WTC11 (cell line): ENCODE measurements at regions not wholly inside any gene's neighbourhood (a gene's known extent, or its start where the extent isn't known, plus 50 kb on each side); places are given as distances from the start of the nearest gene placed in this dataset.

Source experiments
- ATAC-seq: fragments of 200-7000 bp; cut with Tn5 transposase; 2 replicates; pipeline ENCODE4 v1.10.0; 2021; ENCODE audit warnings: mild to moderate bottlenecking, moderate library complexity
- CTCF ChIA-PET: fragments of 300-600 bp; sonication (Branson Sonifier 250); formaldehyde crosslinking; loops from one replicate; lab custom pipeline; 2021; ENCODE audit warnings: antibody characterized with exemption; lab: Charles Lee
- POLR2A ChIA-PET: fragments of 350-600 bp; sonication (Branson Sonifier 250); formaldehyde crosslinking; loops from one replicate; lab custom pipeline; 2021; ENCODE audit warnings: antibody characterized with exemption; lab: Charles Lee
- DNase-seq: peaks from one replicate; pipeline ENCODE4 v3.0.0; 2021; ENCODE audit warnings: low spot score
- H3K27ac Mint-ChIP-seq: 2 replicates; pipeline ENCODE4 v1.8.0; 2021; ENCODE audit warnings: mixed read lengths
- H3K27me3 Mint-ChIP-seq: 2 replicates; pipeline ENCODE4 v1.8.0; 2021; ENCODE audit warnings: low read depth, mild to moderate bottlenecking, moderate library complexity, mixed read lengths
- H3K36me3 Mint-ChIP-seq: 2 replicates; pipeline ENCODE4 v1.8.0; 2021; ENCODE audit warnings: mixed read lengths
- H3K4me1 Mint-ChIP-seq: 2 replicates; pipeline ENCODE4 v1.8.0; 2022; ENCODE audit warnings: mixed read lengths
- H3K4me3 Mint-ChIP-seq: 2 replicates; pipeline ENCODE4 v1.8.0; 2021; ENCODE audit warnings: mild to moderate bottlenecking, moderate library complexity, mixed read lengths
- H3K9me3 Mint-ChIP-seq: 2 replicates; pipeline ENCODE4 v1.8.0; 2021; ENCODE audit warnings: mixed read lengths
- CBFB ChIP-seq: sonication (generic); formaldehyde crosslinking; IDR thresholded peaks from 2 replicates; pipeline ENCODE4 v1.8.1; 2022; ENCODE audit warnings: mild to moderate bottlenecking, low read depth, missing genetic modification reagents
- CDX4 ChIP-seq: fragments of 250-450 bp; sonication (Bioruptor Pico); IDR thresholded peaks from 2 replicates; pipeline ENCODE4 v1.9.0; 2021; ENCODE audit warnings: moderate library complexity, mild to moderate bottlenecking, inconsistent platforms, borderline replicate concordance
- E2F1 ChIP-seq: sonication (generic); formaldehyde crosslinking; IDR thresholded peaks from 2 replicates; pipeline ENCODE4 v1.8.0; 2022; ENCODE audit warnings: mild to moderate bottlenecking, missing genetic modification reagents
- ELF4 ChIP-seq: sonication (generic); formaldehyde crosslinking; IDR thresholded peaks from 2 replicates; pipeline ENCODE4 v1.8.1; 2022; ENCODE audit warnings: low read depth, mild to moderate bottlenecking, moderate library complexity, missing genetic modification reagents
- GTF2I ChIP-seq: fragments of 250-450 bp; sonication (Bioruptor Pico); conservative IDR thresholded peaks from 2 replicates; pipeline ENCODE4 v1.4.0; 2021; ENCODE audit warnings: mild to moderate bottlenecking
- KAT7 ChIP-seq: sonication (generic); formaldehyde crosslinking; IDR thresholded peaks from 2 replicates; pipeline ENCODE4 v1.8.1; 2023; ENCODE audit warnings: missing genetic modification reagents, mild to moderate bottlenecking, borderline replicate concordance
- MXD4 ChIP-seq: fragments of 250-450 bp; sonication (Bioruptor Pico); IDR thresholded peaks from 2 replicates; pipeline ENCODE4 v1.8.0; 2021; ENCODE audit warnings: mild to moderate bottlenecking, moderate library complexity, borderline replicate concordance
- NFYB ChIP-seq: sonication (generic); formaldehyde crosslinking; conservative IDR thresholded peaks from 2 replicates; pipeline ENCODE4 v1.8.0; 2022; ENCODE audit warnings: low read depth, missing genetic modification reagents
- NR1H2 ChIP-seq: sonication (generic); formaldehyde crosslinking; IDR thresholded peaks from 2 replicates; pipeline ENCODE4 v1.9.0; 2021; ENCODE audit warnings: mild to moderate bottlenecking, moderate library complexity, missing genetic modification reagents
- RELA ChIP-seq: sonication (generic); formaldehyde crosslinking; IDR thresholded peaks from 2 replicates; pipeline ENCODE4 v1.8.1; 2022; ENCODE audit warnings: missing genetic modification reagents, mild to moderate bottlenecking, borderline replicate concordance
- SMAD4 ChIP-seq: sonication (generic); formaldehyde crosslinking; IDR thresholded peaks from 2 replicates; pipeline ENCODE4 v1.8.0; 2022; ENCODE audit warnings: mild to moderate bottlenecking, missing genetic modification reagents
- TCF7 ChIP-seq: sonication (generic); formaldehyde crosslinking; IDR thresholded peaks from 2 replicates; pipeline ENCODE4 v1.8.0; 2022; ENCODE audit warnings: mild to moderate bottlenecking, low read depth, missing genetic modification reagents, moderate library complexity
- USF1 ChIP-seq: sonication (generic); formaldehyde crosslinking; IDR thresholded peaks from 2 replicates; pipeline ENCODE4 v1.8.0; 2022; ENCODE audit warnings: mild to moderate bottlenecking, missing genetic modification reagents
- ZBTB43 ChIP-seq: sonication (generic); formaldehyde crosslinking; IDR thresholded peaks from 2 replicates; pipeline ENCODE4 v1.8.1; 2023; ENCODE audit warnings: mild to moderate bottlenecking, missing genetic modification reagents
- ZNF671 ChIP-seq: fragments of 250-450 bp; sonication (Bioruptor Pico); IDR thresholded peaks from 2 replicates; pipeline ENCODE4 v1.8.0; 2021; ENCODE audit warnings: mild to moderate bottlenecking
- TF ChIP-seq, protein P1 (sequence below): sonication (generic); formaldehyde crosslinking; IDR thresholded peaks from 2 replicates; pipeline ENCODE4 v1.8.1; 2022; ENCODE audit warnings: mild to moderate bottlenecking, missing genetic modification reagents, moderate library complexity, borderline replicate concordance
- TF ChIP-seq, protein P2 (sequence below): sonication (generic); formaldehyde crosslinking; IDR thresholded peaks from 2 replicates; pipeline ENCODE4 v1.8.1; 2022; ENCODE audit warnings: missing genetic modification reagents, borderline replicate concordance
- TF ChIP-seq, protein P3 (sequence below): sonication (generic); formaldehyde crosslinking; IDR thresholded peaks from 2 replicates; pipeline ENCODE4 v1.8.1; 2023; ENCODE audit warnings: mild to moderate bottlenecking, missing genetic modification reagents, borderline replicate concordance

GRCh38 chr10:3548702-3549101 is 236.3 kb downstream of the KLF6 start:
- H3K4me1 Mint-ChIP-seq: peaks cover 3% of the 10 kb centered on the region; the same call in 1 of the 2 replicates
- no peak overlapping the region for H3K27ac Mint-ChIP-seq
- DNase-seq (no peak), ATAC-seq (no peak)
- no peaks in the 10 kb centered on the region for H3K27me3 Mint-ChIP-seq
- no peak overlapping the region for H3K4me3 Mint-ChIP-seq
- CTCF ChIA-PET: no interaction called here
- TF ChIP-seq MXD4 (CRISPR knock-in tag): no peak
- TF ChIP-seq, protein P1, sequence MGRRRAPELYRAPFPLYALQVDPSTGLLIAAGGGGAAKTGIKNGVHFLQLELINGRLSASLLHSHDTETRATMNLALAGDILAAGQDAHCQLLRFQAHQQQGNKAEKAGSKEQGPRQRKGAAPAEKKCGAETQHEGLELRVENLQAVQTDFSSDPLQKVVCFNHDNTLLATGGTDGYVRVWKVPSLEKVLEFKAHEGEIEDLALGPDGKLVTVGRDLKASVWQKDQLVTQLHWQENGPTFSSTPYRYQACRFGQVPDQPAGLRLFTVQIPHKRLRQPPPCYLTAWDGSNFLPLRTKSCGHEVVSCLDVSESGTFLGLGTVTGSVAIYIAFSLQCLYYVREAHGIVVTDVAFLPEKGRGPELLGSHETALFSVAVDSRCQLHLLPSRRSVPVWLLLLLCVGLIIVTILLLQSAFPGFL (CRISPR knock-in tag): no peak
- no peak for TF ChIP-seq TCF7 (CRISPR knock-in tag)
- no peak for TF ChIP-seq USF1 (CRISPR knock-in tag)
- TF ChIP-seq, protein P2, sequence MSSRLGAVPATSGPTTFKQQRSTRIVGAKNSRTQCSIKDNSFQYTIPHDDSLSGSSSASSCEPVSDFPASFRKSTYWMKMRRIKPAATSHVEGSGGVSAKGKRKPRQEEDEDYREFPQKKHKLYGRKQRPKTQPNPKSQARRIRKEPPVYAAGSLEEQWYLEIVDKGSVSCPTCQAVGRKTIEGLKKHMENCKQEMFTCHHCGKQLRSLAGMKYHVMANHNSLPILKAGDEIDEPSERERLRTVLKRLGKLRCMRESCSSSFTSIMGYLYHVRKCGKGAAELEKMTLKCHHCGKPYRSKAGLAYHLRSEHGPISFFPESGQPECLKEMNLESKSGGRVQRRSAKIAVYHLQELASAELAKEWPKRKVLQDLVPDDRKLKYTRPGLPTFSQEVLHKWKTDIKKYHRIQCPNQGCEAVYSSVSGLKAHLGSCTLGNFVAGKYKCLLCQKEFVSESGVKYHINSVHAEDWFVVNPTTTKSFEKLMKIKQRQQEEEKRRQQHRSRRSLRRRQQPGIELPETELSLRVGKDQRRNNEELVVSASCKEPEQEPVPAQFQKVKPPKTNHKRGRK: no peak
- TF ChIP-seq CDX4: no peak
- no peak for TF ChIP-seq NFYB (CRISPR knock-in tag)
- no peak for TF ChIP-seq RELA
- no peak for TF ChIP-seq ELF4 (CRISPR knock-in tag)
- TF ChIP-seq ZNF671: no peak
- no peak for TF ChIP-seq ZBTB43 (CRISPR knock-in tag)
- TF ChIP-seq, all 79 proteins: peak for 0
- Mint-ChIP-seq H3K36me3 (peaks cover 4% of the 10 kb centered on the region; the same call in 1 of the 2 replicates), H3K9me3 (peaks cover 20% of the 10 kb centered on the region)
- POLR2A ChIA-PET: no interaction called here

GRCh38 chr10:3548076-3548475 is 236.9 kb downstream of the KLF6 start:
- no peak overlapping the region for H3K4me3 Mint-ChIP-seq
- H3K4me1 Mint-ChIP-seq: peaks cover 3% of the 10 kb centered on the region; the same call in 1 of the 2 replicates
- H3K9me3 Mint-ChIP-seq: peaks cover 20% of the 10 kb centered on the region
- DNase-seq: no peak
- TF ChIP-seq E2F1 (CRISPR knock-in tag) (no peak), SMAD4 (CRISPR knock-in tag) (no peak), CBFB (CRISPR knock-in tag) (no peak), NR1H2 (no peak)
- ChIA-PET CTCF (no interaction called here), POLR2A (no interaction called here)
- H3K36me3 Mint-ChIP-seq: peaks cover 4% of the 10 kb centered on the region; the same call in 1 of the 2 replicates
- H3K27me3 Mint-ChIP-seq: no peaks in the 10 kb centered on the region
- H3K27ac Mint-ChIP-seq: no peak overlapping the region
- no peak for ATAC-seq

DNA sequence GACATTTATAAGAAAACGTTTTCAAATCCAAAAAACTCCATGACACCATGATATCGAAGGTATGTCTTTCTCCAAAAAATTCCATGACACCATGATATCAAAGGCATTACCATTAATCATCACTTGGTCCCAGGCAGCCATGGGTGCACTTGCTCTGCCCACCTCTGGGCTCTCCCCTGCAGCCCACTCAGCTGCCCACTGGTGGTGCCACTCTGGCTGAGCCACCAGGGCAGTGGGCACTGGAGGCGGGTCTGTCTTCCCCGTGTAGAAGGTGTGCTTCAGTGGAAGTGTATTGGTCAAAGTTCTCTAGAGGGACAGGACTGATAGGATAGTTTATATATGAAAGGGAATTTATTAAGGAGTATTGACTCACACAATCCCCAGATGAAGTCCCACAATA is 240.4 kb downstream of the KLF6 start:
- DNase-seq (no peak), ATAC-seq (no peak)
- H3K27ac Mint-ChIP-seq: no peak overlapping the region
- CTCF ChIA-PET: no interaction called here
- H3K4me3 Mint-ChIP-seq: no peak overlapping the region
- peaks cover 20% of the 10 kb centered on the region for H3K9me3 Mint-ChIP-seq
- peaks cover 4% of the 10 kb centered on the region; the same call in 1 of the 2 replicates for H3K36me3 Mint-ChIP-seq
- POLR2A ChIA-PET: no interaction called here
- peaks cover 3% of the 10 kb centered on the region; the same call in 1 of the 2 replicates for H3K4me1 Mint-ChIP-seq
- no peaks in the 10 kb centered on the region for H3K27me3 Mint-ChIP-seq
- TF ChIP-seq GTF2I (CRISPR knock-in tag): no peak
- no peak for TF ChIP-seq CDX4
- no peak for TF ChIP-seq KAT7 (CRISPR knock-in tag)
- TF ChIP-seq TCF7 (CRISPR knock-in tag): no peak
- TF ChIP-seq, protein P3, sequence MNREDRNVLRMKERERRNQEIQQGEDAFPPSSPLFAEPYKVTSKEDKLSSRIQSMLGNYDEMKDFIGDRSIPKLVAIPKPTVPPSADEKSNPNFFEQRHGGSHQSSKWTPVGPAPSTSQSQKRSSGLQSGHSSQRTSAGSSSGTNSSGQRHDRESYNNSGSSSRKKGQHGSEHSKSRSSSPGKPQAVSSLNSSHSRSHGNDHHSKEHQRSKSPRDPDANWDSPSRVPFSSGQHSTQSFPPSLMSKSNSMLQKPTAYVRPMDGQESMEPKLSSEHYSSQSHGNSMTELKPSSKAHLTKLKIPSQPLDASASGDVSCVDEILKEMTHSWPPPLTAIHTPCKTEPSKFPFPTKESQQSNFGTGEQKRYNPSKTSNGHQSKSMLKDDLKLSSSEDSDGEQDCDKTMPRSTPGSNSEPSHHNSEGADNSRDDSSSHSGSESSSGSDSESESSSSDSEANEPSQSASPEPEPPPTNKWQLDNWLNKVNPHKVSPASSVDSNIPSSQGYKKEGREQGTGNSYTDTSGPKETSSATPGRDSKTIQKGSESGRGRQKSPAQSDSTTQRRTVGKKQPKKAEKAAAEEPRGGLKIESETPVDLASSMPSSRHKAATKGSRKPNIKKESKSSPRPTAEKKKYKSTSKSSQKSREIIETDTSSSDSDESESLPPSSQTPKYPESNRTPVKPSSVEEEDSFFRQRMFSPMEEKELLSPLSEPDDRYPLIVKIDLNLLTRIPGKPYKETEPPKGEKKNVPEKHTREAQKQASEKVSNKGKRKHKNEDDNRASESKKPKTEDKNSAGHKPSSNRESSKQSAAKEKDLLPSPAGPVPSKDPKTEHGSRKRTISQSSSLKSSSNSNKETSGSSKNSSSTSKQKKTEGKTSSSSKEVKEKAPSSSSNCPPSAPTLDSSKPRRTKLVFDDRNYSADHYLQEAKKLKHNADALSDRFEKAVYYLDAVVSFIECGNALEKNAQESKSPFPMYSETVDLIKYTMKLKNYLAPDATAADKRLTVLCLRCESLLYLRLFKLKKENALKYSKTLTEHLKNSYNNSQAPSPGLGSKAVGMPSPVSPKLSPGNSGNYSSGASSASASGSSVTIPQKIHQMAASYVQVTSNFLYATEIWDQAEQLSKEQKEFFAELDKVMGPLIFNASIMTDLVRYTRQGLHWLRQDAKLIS (CRISPR knock-in tag): no peak
